DOHH2 (cell line): ENCODE measurements at regions not wholly inside any gene's neighbourhood (a gene's known extent, or its start where the extent isn't known, plus 50 kb on each side); places are given as distances from the start of the nearest gene placed in this dataset.

ENCODE experiments used
- EZH2phosphoT487 ChIP-seq: fragments of 200-600 bp; sonication (generic); IDR thresholded peaks from 2 replicates; pipeline ENCODE4 v1.6.1; 2017; ENCODE audit warnings: borderline replicate concordance, mild to moderate bottlenecking, antibody characterized with exemption, low read length, moderate library complexity, mixed read lengths
- TF ChIP-seq, protein P1 (sequence below): fragments of 200-600 bp; sonication (generic); IDR thresholded peaks from one replicate; pipeline ENCODE4 v1.5.1; 2014; ENCODE audit warnings: antibody characterized with exemption, mild to moderate bottlenecking, low read depth, low read length; ENCODE audit not compliant: poor library complexity, severe bottlenecking

DNA sequence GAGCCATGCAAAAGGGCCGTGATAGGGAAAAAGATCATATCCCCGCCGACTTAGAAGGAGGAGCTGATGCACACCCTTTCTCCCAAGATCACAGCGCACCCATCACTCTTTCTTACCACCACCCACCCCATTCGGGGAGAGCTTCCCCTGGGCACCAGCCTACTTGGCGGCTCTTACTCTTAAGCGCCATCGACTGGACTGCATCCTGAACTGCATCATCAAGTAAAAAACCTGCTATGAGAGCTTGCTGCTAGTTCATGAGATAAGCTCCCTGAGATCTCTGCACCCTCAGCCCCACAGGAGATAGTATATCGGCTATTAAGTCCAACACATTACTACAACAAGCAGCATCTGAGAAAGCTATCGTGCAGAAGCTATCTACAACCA, 125.1 kb downstream of the BARHL2 start:
- TF ChIP-seq, protein P1, sequence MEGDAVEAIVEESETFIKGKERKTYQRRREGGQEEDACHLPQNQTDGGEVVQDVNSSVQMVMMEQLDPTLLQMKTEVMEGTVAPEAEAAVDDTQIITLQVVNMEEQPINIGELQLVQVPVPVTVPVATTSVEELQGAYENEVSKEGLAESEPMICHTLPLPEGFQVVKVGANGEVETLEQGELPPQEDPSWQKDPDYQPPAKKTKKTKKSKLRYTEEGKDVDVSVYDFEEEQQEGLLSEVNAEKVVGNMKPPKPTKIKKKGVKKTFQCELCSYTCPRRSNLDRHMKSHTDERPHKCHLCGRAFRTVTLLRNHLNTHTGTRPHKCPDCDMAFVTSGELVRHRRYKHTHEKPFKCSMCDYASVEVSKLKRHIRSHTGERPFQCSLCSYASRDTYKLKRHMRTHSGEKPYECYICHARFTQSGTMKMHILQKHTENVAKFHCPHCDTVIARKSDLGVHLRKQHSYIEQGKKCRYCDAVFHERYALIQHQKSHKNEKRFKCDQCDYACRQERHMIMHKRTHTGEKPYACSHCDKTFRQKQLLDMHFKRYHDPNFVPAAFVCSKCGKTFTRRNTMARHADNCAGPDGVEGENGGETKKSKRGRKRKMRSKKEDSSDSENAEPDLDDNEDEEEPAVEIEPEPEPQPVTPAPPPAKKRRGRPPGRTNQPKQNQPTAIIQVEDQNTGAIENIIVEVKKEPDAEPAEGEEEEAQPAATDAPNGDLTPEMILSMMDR: no peak
- no peak for TF ChIP-seq EZH2phosphoT487
